HepG2 (cell line): ENCODE measurements at regions not wholly inside any gene's neighbourhood (a gene's known extent, or its start where the extent isn't known, plus 50 kb on each side); places are given as distances from the start of the nearest gene placed in this dataset.

Experiments used
- ATAC-seq: fragments of 200-7000 bp; cut with Tn5 transposase; 3 replicates; pipeline ENCODE4 v1.9.1; 2020; ENCODE audit warnings: mild to moderate bottlenecking, moderate library complexity
- BruUV-seq: library from RNA; stranded (reverse); fragments of 400-500 nt; replicated peaks from 2 replicates; lab custom pipeline; 2021; lab: Mats Ljungman, UMichigan
- CTCF ChIA-PET: fragments of 300-600 bp; formaldehyde crosslinking; extraction: SDS; loops from one replicate; lab custom pipeline; 2021; ENCODE audit warnings: low total read pairs, inconsistent platforms, low intra/inter-chr PET ratio; lab: Yijun Ruan, JAX
- POLR2A ChIA-PET: fragments of 350-600 bp; sonication (Branson Sonifier 250); formaldehyde crosslinking; loops from one replicate; lab custom pipeline; 2020; ENCODE audit warnings: antibody characterized with exemption, inconsistent platforms; lab: Yijun Ruan, JAX
- DNase-seq: peaks from one replicate; pipeline ENCODE4 v3.0.0-alpha.2; 2015; ENCODE audit warnings: low spot score
- FAIRE-seq: peaks from 3 replicates; lab custom pipeline; 2011; peaks lifted over from hg19 to GRCh38; lab: Jason Lieb, UNC
- H2AFZ ChIP-seq: one replicate; pipeline ENCODE4 v1.6.1; 2011; ENCODE audit warnings: low read length, inconsistent platforms
- H3K27ac ChIP-seq: fragments of 300-600 bp; 3 replicates; pipeline ENCODE4 v1.8.0; 2011; ENCODE audit warnings: mixed run types, mild to moderate bottlenecking, mixed read lengths, low read length, inconsistent platforms; ENCODE audit not compliant: insufficient read depth; ENCODE audit errors: extremely low read length
- H3K27me3 ChIP-seq, 2 experiments: fragments of 200-600 bp in 1 of 2; 2 replicates in 1 of 2; 3 replicates in 1 of 2; pipeline versions ENCODE4 v1.6.0 to v1.8.0; 2011; ENCODE audit warnings: low read length in 2 of 2, mild to moderate bottlenecking in 2 of 2, moderate library complexity in 2 of 2, inconsistent platforms in 1 of 2; ENCODE audit not compliant: insufficient read depth in 2 of 2, control insufficient read depth in 1 of 2
- H3K36me3 ChIP-seq, 2 experiments: fragments of 200-600 bp in 1 of 2; replicated peaks in 1 of 2; 2 replicates in 1 of 2; 3 replicates in 1 of 2; pipeline versions ENCODE4 v1.5.1 to v1.8.0; 2011; ENCODE audit warnings: low read length in 2 of 2, inconsistent platforms in 1 of 2; ENCODE audit not compliant: insufficient read depth in 2 of 2, control insufficient read depth in 1 of 2
- H3K4me1 ChIP-seq: 2 replicates; pipeline ENCODE4 v1.5.1; 2012; ENCODE audit warnings: low read length, inconsistent platforms; ENCODE audit not compliant: insufficient read depth
- H3K4me2 ChIP-seq: 2 replicates; pipeline ENCODE4 v1.6.0; 2011; ENCODE audit warnings: low read depth, low read length, inconsistent platforms
- H3K4me3 ChIP-seq, 3 experiments: fragments of 200-600 bp in 1 of 3; sonication (generic), shearing (Covaris generic) in 1 of 3; replicated peaks in 1 of 3; 2 replicates each; pipeline ENCODE4 v1.5.1; 2011 to 2016; ENCODE audit warnings: low read length in 3 of 3, inconsistent platforms in 2 of 3, low read depth in 2 of 3, mild to moderate bottlenecking in 2 of 3, control low read depth in 1 of 3, mixed read lengths in 1 of 3; ENCODE audit not compliant: insufficient read depth in 1 of 3
- H3K79me2 ChIP-seq: one replicate; pipeline ENCODE4 v1.6.1; 2011; ENCODE audit warnings: low read length, inconsistent platforms; ENCODE audit not compliant: insufficient read depth
- H3K9ac ChIP-seq: 2 replicates; pipeline ENCODE4 v1.6.0; 2011; ENCODE audit warnings: mild to moderate bottlenecking, low read depth, low read length, inconsistent platforms; ENCODE audit not compliant: insufficient read depth
- H3K9me3 ChIP-seq: 2 replicates; pipeline ENCODE4 v1.5.1; 2012; ENCODE audit warnings: mild to moderate bottlenecking, low read length
- H4K20me1 ChIP-seq: 2 replicates; pipeline ENCODE4 v1.6.0; 2011; ENCODE audit warnings: inconsistent platforms, mild to moderate bottlenecking, low read length, moderate library complexity; ENCODE audit not compliant: insufficient read depth
- E2F2 ChIP-seq: sonication (generic); formaldehyde crosslinking; IDR thresholded peaks from 2 replicates; pipeline ENCODE4 v1.4.0; 2020; ENCODE audit warnings: missing genetic modification reagents, borderline replicate concordance
- ETV5 ChIP-seq: IDR thresholded peaks from 2 replicates; pipeline ENCODE4 v1.6.1; 2018; ENCODE audit warnings: missing biosample characterization, missing genetic modification reagents, inconsistent platforms, borderline replicate concordance
- HHEX ChIP-seq: IDR thresholded peaks from 2 replicates; pipeline ENCODE4 v1.6.1; 2016; ENCODE audit warnings: control low read depth
- HMG20A ChIP-seq: IDR thresholded peaks from 2 replicates; pipeline ENCODE4 v1.6.1; 2016; ENCODE audit warnings: borderline replicate concordance
- HOXD1 ChIP-seq: sonication (generic); formaldehyde crosslinking; IDR thresholded peaks from 2 replicates; pipeline ENCODE4 v1.5.0; 2020; ENCODE audit warnings: missing genetic modification reagents
- JUND ChIP-seq: sonication (generic); formaldehyde crosslinking; IDR thresholded peaks from 2 replicates; pipeline ENCODE4 v1.8.0; 2022; ENCODE audit warnings: mild to moderate bottlenecking, missing genetic modification reagents
- MAF1 ChIP-seq: sonication (generic); formaldehyde crosslinking; IDR thresholded peaks from 2 replicates; pipeline ENCODE4 v1.5.0; 2020; ENCODE audit warnings: missing genetic modification reagents, borderline replicate concordance
- MXD4 ChIP-seq: IDR thresholded peaks from 2 replicates; pipeline ENCODE4 v1.6.1; 2016; ENCODE audit warnings: mild to moderate bottlenecking, missing biosample characterization, missing genetic modification reagents
- NONO ChIP-seq, 2 experiments: fragments of 450-650 bp in 1 of 2; sonication (generic) in 1 of 2; formaldehyde crosslinking in 1 of 2; IDR thresholded peaks in 1 of 2; conservative IDR thresholded peaks in 1 of 2; 2 replicates each; pipeline versions ENCODE4 v1.6.1 to v1.8.0; 2017 to 2022; ENCODE audit warnings: mild to moderate bottlenecking in 1 of 2, missing genetic modification reagents in 1 of 2, moderate library complexity in 1 of 2
- PHF21A ChIP-seq: sonication (generic); formaldehyde crosslinking; IDR thresholded peaks from 2 replicates; pipeline ENCODE4 v1.5.0; 2020; ENCODE audit warnings: mild to moderate bottlenecking, missing genetic modification reagents
- POGZ ChIP-seq: sonication (generic); formaldehyde crosslinking; IDR thresholded peaks from 2 replicates; pipeline ENCODE4 v1.4.0; 2020; ENCODE audit warnings: mild to moderate bottlenecking, missing genetic modification reagents
- SNAPC5 ChIP-seq: sonication (generic); formaldehyde crosslinking; IDR thresholded peaks from 2 replicates; pipeline ENCODE4 v1.8.1; 2023; ENCODE audit warnings: mild to moderate bottlenecking, missing genetic modification reagents, borderline replicate concordance
- SRSF4 ChIP-seq: fragments of 200-400 bp; formaldehyde crosslinking; IDR thresholded peaks from one replicate; pipeline ENCODE4 v1.6.1; 2018; ENCODE audit warnings: mild to moderate bottlenecking, low read depth, low read length, moderate library complexity; ENCODE audit not compliant: poor library complexity, severe bottlenecking
- ZBTB39 ChIP-seq: sonication (generic); formaldehyde crosslinking; IDR thresholded peaks from 2 replicates; pipeline ENCODE4 v1.5.0; 2020; ENCODE audit warnings: missing genetic modification reagents
- ZFYVE20 ChIP-seq: sonication (generic); formaldehyde crosslinking; IDR thresholded peaks from 2 replicates; pipeline ENCODE4 v1.8.0; 2023; ENCODE audit warnings: low read depth, mild to moderate bottlenecking, moderate library complexity, missing genetic modification reagents, borderline replicate concordance
- ZKSCAN8 ChIP-seq: IDR thresholded peaks from 2 replicates; pipeline ENCODE4 v1.6.1; 2016; ENCODE audit warnings: borderline replicate concordance, missing genetic modification reagents, missing compliant biosample characterization
- ZNF138 ChIP-seq: sonication (generic); formaldehyde crosslinking; IDR thresholded peaks from 2 replicates; pipeline ENCODE4 v1.5.0; 2020; ENCODE audit warnings: mild to moderate bottlenecking, low read depth, missing genetic modification reagents
- ZNF160 ChIP-seq: sonication (generic); formaldehyde crosslinking; IDR thresholded peaks from 2 replicates; pipeline ENCODE4 v1.8.0; 2022; ENCODE audit warnings: mild to moderate bottlenecking, inconsistent platforms, missing genetic modification reagents
- ZNF20 ChIP-seq: sonication (generic); formaldehyde crosslinking; IDR thresholded peaks from 2 replicates; pipeline ENCODE4 v1.4.0; 2020; ENCODE audit warnings: mild to moderate bottlenecking, moderate library complexity, missing genetic modification reagents
- ZNF335 ChIP-seq: sonication (generic); formaldehyde crosslinking; IDR thresholded peaks from 2 replicates; pipeline ENCODE4 v1.4.0; 2020; ENCODE audit warnings: missing genetic modification reagents
- WGBS: methylation state at CpG from one replicate; pipeline ENCODE4 v1.1.6; 2017; ENCODE audit warnings: low lambda C conversion rate; 5-methylcytosine and 5-hydroxymethylcytosine counted together
- in situ Hi-C: cut with HindIII; loops from 2 replicates; pipeline ENCODE4 v1.10.0; 2017; ENCODE audit warnings: low pct_unique_long_range_greater_than_20kb; ENCODE audit not compliant: extremely low pct_ligation_motif_present
- intact Hi-C: fragments of 100-400 bp; cut with micrococcal nuclease; formaldehyde crosslinking; loops from one replicate; pipeline ENCODE4 v1.10.0; 2022; ENCODE audit not compliant: unreplicated experiment

- H3K27ac ChIP-seq, result no peak overlapping the region
- intact Hi-C loops, result no loop called here
- WGBS, result no CpG with 5 or more reads among the region's 1 CpG
- H3K36me3 ChIP-seq, result no peaks in the 10 kb centered on the region
- H3K4me2 ChIP-seq, result no peak overlapping the region
- DNase-seq (no peak), FAIRE-seq (no peak), ATAC-seq (no peak)
- no peak overlapping the region for H2AFZ ChIP-seq
- H3K9ac ChIP-seq, result no peak overlapping the region
- H4K20me1 ChIP-seq, result no peaks in the 10 kb centered on the region
- H3K79me2 ChIP-seq, result no peaks in the 10 kb centered on the region
- H3K4me3 ChIP-seq, result no peak overlapping the region
- H3K4me1 ChIP-seq, result no peaks in the 10 kb centered on the region
- CTCF ChIA-PET, result no interaction called here
- BruUV-seq, result no TSS peak
- H3K27me3 ChIP-seq, result no peaks in the 10 kb centered on the region
- TF ChIP-seq PHF21A (CRISPR knock-in tag) (no peak), ZKSCAN8 (CRISPR knock-in tag) (no peak), MXD4 (CRISPR knock-in tag) (no peak), JUND (CRISPR knock-in tag) (no peak), ZNF335 (CRISPR knock-in tag) (no peak), HOXD1 (CRISPR knock-in tag) (no peak), HMG20A (CRISPR knock-in tag) (no peak), ETV5 (no peak), ZNF20 (no peak), POGZ (no peak), MAF1 (CRISPR knock-in tag) (no peak), SRSF4 (no peak), NONO (IDR thresholded peaks at IDR 0.05) (no peak), NONO (CRISPR knock-in tag; conservative IDR thresholded peaks at IDR 0.05) (no peak), SNAPC5 (CRISPR knock-in tag) (no peak), ZNF160 (no peak), ZFYVE20 (CRISPR knock-in tag) (no peak), HHEX (CRISPR knock-in tag) (no peak), ZNF138 (CRISPR knock-in tag) (no peak), ZBTB39 (CRISPR knock-in tag) (no peak), E2F2 (no peak)
- POLR2A ChIA-PET, result no interaction called here
- in situ Hi-C loops, result no loop called here
- peaks cover 49% of the 10 kb centered on the region for H3K9me3 ChIP-seq
Measured at GRCh38 chr5:106730912-106731311, 939.8 kb downstream of the EFNA5 start.
